Mesendoderm (in vitro differentiated cells): ENCODE measurements at regions not wholly inside any gene's neighbourhood (a gene's known extent, or its start where the extent isn't known, plus 50 kb on each side); places are given as distances from the start of the nearest gene placed in this dataset.
"Not testable (repeated sequence)": the region's sequence is repeated elsewhere in the genome, so short reads cannot be mapped to it uniquely, and the experiment has no call there.

Experiments
- DNase-seq: peaks from one replicate; pipeline ENCODE4 v3.0.0; 2013
- H2AK5ac ChIP-seq: 2 replicates; pipeline ENCODE4 v1.6.1; 2013; ENCODE audit warnings: low read length, inconsistent platforms
- H2BK120ac ChIP-seq: 2 replicates; pipeline ENCODE4 v1.6.1; 2013; ENCODE audit warnings: low read depth, mild to moderate bottlenecking, low read length, moderate library complexity, mixed read lengths
- H2BK15ac ChIP-seq: replicated peaks from 2 replicates; pipeline ENCODE4 v1.6.1; 2013; ENCODE audit warnings: low read depth, mild to moderate bottlenecking, moderate library complexity
- H2BK5ac ChIP-seq: 2 replicates; pipeline ENCODE4 v1.6.1; 2013; ENCODE audit warnings: low read length, inconsistent platforms
- H3K18ac ChIP-seq: 2 replicates; pipeline ENCODE4 v1.6.1; 2013; ENCODE audit warnings: mild to moderate bottlenecking, low read length, mixed read lengths
- H3K23ac ChIP-seq: one replicate; pipeline ENCODE4 v1.6.1; 2013; ENCODE audit warnings: low read length
- H3K27ac ChIP-seq: 2 replicates; pipeline ENCODE4 v1.5.1; 2013; ENCODE audit warnings: low read depth, mild to moderate bottlenecking, inconsistent platforms, low read length, moderate library complexity
- H3K27me3 ChIP-seq: 2 replicates; pipeline ENCODE4 v1.6.1; 2013; ENCODE audit warnings: low read length, control low read depth, mild to moderate bottlenecking, inconsistent platforms; ENCODE audit not compliant: insufficient read depth, poor library complexity
- H3K36me3 ChIP-seq: 2 replicates; pipeline ENCODE4 v1.6.1; 2013; ENCODE audit warnings: low read length, inconsistent platforms; ENCODE audit not compliant: control insufficient read depth, insufficient read depth
- H3K4ac ChIP-seq: one replicate; pipeline ENCODE4 v1.6.1; 2013; ENCODE audit warnings: low read depth, mild to moderate bottlenecking, low read length, moderate library complexity
- H3K4me1 ChIP-seq: 2 replicates; pipeline ENCODE4 v1.6.1; 2013; ENCODE audit warnings: low read depth, low read length, inconsistent platforms; ENCODE audit not compliant: control insufficient read depth
- H3K4me2 ChIP-seq: 2 replicates; pipeline ENCODE4 v1.6.1; 2013; ENCODE audit warnings: low read length
- H3K4me3 ChIP-seq: 2 replicates; pipeline ENCODE4 v1.5.1; 2013; ENCODE audit warnings: mild to moderate bottlenecking, low read length
- H3K56ac ChIP-seq: one replicate; pipeline ENCODE4 v1.6.1; 2013; ENCODE audit warnings: low read length
- H3K79me1 ChIP-seq: 2 replicates; pipeline ENCODE4 v1.6.1; 2013; ENCODE audit warnings: low read length, inconsistent platforms
- H3K79me2 ChIP-seq: 2 replicates; pipeline ENCODE4 v1.6.1; 2013; ENCODE audit warnings: mild to moderate bottlenecking, low read length; ENCODE audit not compliant: control insufficient read depth, insufficient read depth
- H3K9ac ChIP-seq: 2 replicates; pipeline ENCODE4 v1.6.1; 2013; ENCODE audit warnings: low read length, inconsistent platforms
- H4K5ac ChIP-seq: one replicate; pipeline ENCODE4 v1.6.1; 2013; ENCODE audit warnings: low read length
- H4K8ac ChIP-seq: one replicate; pipeline ENCODE4 v1.6.1; 2013; ENCODE audit warnings: low read depth, mild to moderate bottlenecking, control low read depth, low read length, moderate library complexity
- WGBS: extraction: QIAGEN DNeasy Blood & Tissue Kit; methylation state at CpG from one replicate; pipeline ENCODE4 v1.1.7; 2013; ENCODE audit warnings: low lambda C conversion rate, missing lambda C conversion rate; ENCODE audit not compliant: insufficient coverage; ENCODE audit errors: extremely low coverage; 5-methylcytosine and 5-hydroxymethylcytosine counted together

- Histone ChIP-seq H4K8ac (no peak overlapping the region), H2BK5ac (no peak overlapping the region), H3K4me2 (no peak overlapping the region), H3K79me1 (no peaks in the 10 kb centered on the region), H3K18ac (no peak overlapping the region), H3K27me3 (no peaks in the 10 kb centered on the region), H2AK5ac (no peak overlapping the region), H3K56ac (no peak overlapping the region), H3K79me2 (no peaks in the 10 kb centered on the region), H2BK120ac (no peak overlapping the region), H2BK15ac (no peak overlapping the region), H3K4ac (no peak overlapping the region), H3K27ac (no peak overlapping the region), H3K9ac (no peak overlapping the region), H3K23ac (no peak overlapping the region), H3K4me1 (no peaks in the 10 kb centered on the region), H3K36me3 (no peaks in the 10 kb centered on the region), H3K4me3 (no peak overlapping the region), H4K5ac (no peak overlapping the region)
- no CpG with 5 or more reads among the region's 11 CpGs for WGBS
- DNase-seq: no peak
Observed at GRCh38 chr16:10265770-10266615, 83.8 kb upstream of the GRIN2A start.

- H4K5ac ChIP-seq: no peak overlapping the region
- H4K8ac ChIP-seq: no peak overlapping the region
- H2AK5ac ChIP-seq: no peak overlapping the region
- H2BK120ac ChIP-seq: no peak overlapping the region
- DNase-seq: no peak
- no peak overlapping the region for H3K9ac ChIP-seq
- no peaks in the 10 kb centered on the region for H3K27me3 ChIP-seq
- no peaks in the 10 kb centered on the region for H3K79me1 ChIP-seq
- no peaks in the 10 kb centered on the region for H3K4me1 ChIP-seq
- H3K79me2 ChIP-seq: no peaks in the 10 kb centered on the region
- H3K4me2 ChIP-seq: no peak overlapping the region
- H3K36me3 ChIP-seq: no peaks in the 10 kb centered on the region
- H3K4ac ChIP-seq: no peak overlapping the region
- no peak overlapping the region for H2BK5ac ChIP-seq
- whole genome bisulfite sequencing: no CpG with 5 or more reads among the region's 5 CpGs
- H3K23ac ChIP-seq: no peak overlapping the region
- no peak overlapping the region for H3K27ac ChIP-seq
- no peak overlapping the region for H2BK15ac ChIP-seq
- H3K4me3 ChIP-seq: no peak overlapping the region
- no peak overlapping the region for H3K18ac ChIP-seq
- no peak overlapping the region for H3K56ac ChIP-seq
Observed at GRCh38 chr16:10266809-10267208, 84.6 kb upstream of the GRIN2A start.

GRCh38 chr16:10269632-10270031 lies 87.4 kb upstream of the GRIN2A start:
- Histone ChIP-seq H3K4me3 (no peak overlapping the region), H2BK5ac (no peak overlapping the region), H3K79me2 (no peaks in the 10 kb centered on the region), H3K18ac (no peak overlapping the region), H3K4ac (no peak overlapping the region), H2BK15ac (no peak overlapping the region), H3K56ac (no peak overlapping the region), H3K79me1 (no peaks in the 10 kb centered on the region), H3K27ac (no peak overlapping the region), H3K23ac (no peak overlapping the region), H3K36me3 (no peaks in the 10 kb centered on the region), H3K4me1 (no peaks in the 10 kb centered on the region), H3K9ac (no peak overlapping the region), H3K27me3 (no peaks in the 10 kb centered on the region), H4K8ac (no peak overlapping the region), H2AK5ac (no peak overlapping the region), H3K4me2 (no peak overlapping the region), H2BK120ac (no peak overlapping the region), H4K5ac (no peak overlapping the region)
- WGBS: no CpG with 5 or more reads among the region's 1 CpG
- DNase-seq: no peak

GRCh38 chr16:10272250-10272854 lies 90.1 kb upstream of the GRIN2A start:
- WGBS: no CpG with 5 or more reads among the region's 6 CpGs
- not testable (repeated sequence) for DNase-seq, H3K4me3 ChIP-seq

GRCh38 chr16:10275214-10275996 lies 93.2 kb upstream of the GRIN2A start:
- H3K36me3 ChIP-seq, H3K56ac ChIP-seq, H4K8ac ChIP-seq, H3K18ac ChIP-seq, H2BK15ac ChIP-seq, H4K5ac ChIP-seq, H3K79me2 ChIP-seq, DNase-seq, H2BK5ac ChIP-seq, H3K4me3 ChIP-seq, H3K27me3 ChIP-seq, H3K4me2 ChIP-seq, H2BK120ac ChIP-seq, H3K23ac ChIP-seq, H3K9ac ChIP-seq, H2AK5ac ChIP-seq, H3K4me1 ChIP-seq, H3K4ac ChIP-seq, H3K79me1 ChIP-seq, H3K27ac ChIP-seq: not testable (repeated sequence)
- no CpG with 5 or more reads among the region's 13 CpGs for WGBS

More at GRCh38 chr16:10272250-10272854, 90.1 kb upstream of the GRIN2A start:
- not testable (repeated sequence) for H3K23ac ChIP-seq, H3K4me2 ChIP-seq, H4K5ac ChIP-seq, H3K79me1 ChIP-seq, H3K18ac ChIP-seq, H3K4ac ChIP-seq, H3K79me2 ChIP-seq, H2BK15ac ChIP-seq, H2BK5ac ChIP-seq, H4K8ac ChIP-seq, H3K27ac ChIP-seq, H3K4me1 ChIP-seq, H3K27me3 ChIP-seq, H3K9ac ChIP-seq, H3K36me3 ChIP-seq, H2AK5ac ChIP-seq, H2BK120ac ChIP-seq, H3K56ac ChIP-seq
